ENCODE measurements at regions not wholly inside any gene's neighbourhood (a gene's known extent, or its start where the extent isn't known, plus 50 kb on each side); places are given as distances from the start of the nearest gene placed in this dataset.

- DNase-seq, result peak; percentile 8
- in situ Hi-C loops (cut with HindIII; ENCODE audit: low pct_ligation_motif_present, low pct_unique_long_range_greater_than_20kb, low sequenced_read_pairs), result no loop called here
Observed at GRCh38 chr20:56171087-56172012, 77.2 kb upstream of the MC3R start.

- in situ Hi-C loops (cut with HindIII; ENCODE audit: low pct_ligation_motif_present, low pct_unique_long_range_greater_than_20kb, low sequenced_read_pairs), result no loop called here
- DNase-seq, result no peak
Observed at GRCh38 chr20:56173438-56173837, 75.1 kb upstream of the MC3R start.

- in situ Hi-C loops (cut with HindIII; ENCODE audit: low pct_ligation_motif_present, low pct_unique_long_range_greater_than_20kb, low sequenced_read_pairs), result no loop called here
Observed at GRCh38 chr20:56174416-56174815, 74.1 kb upstream of the MC3R start.

GRCh38 chr20:56175884-56176283, 72.6 kb upstream of the MC3R start:
- DNase-seq, result no peak
- in situ Hi-C loops (cut with HindIII; ENCODE audit: low pct_ligation_motif_present, low pct_unique_long_range_greater_than_20kb, low sequenced_read_pairs), result no loop called here

More at GRCh38 chr20:56174416-56174815, 74.1 kb upstream of the MC3R start:
- no peak for DNase-seq

- in situ Hi-C loops (cut with HindIII; ENCODE audit: low pct_ligation_motif_present, low pct_unique_long_range_greater_than_20kb, low sequenced_read_pairs), result no loop called here
Observed at GRCh38 chr20:56178219-56178618, 70.3 kb upstream of the MC3R start.

GRCh38 chr20:56179051-56179450, 69.5 kb upstream of the MC3R start:
- in situ Hi-C loops (cut with HindIII; ENCODE audit: low pct_ligation_motif_present, low pct_unique_long_range_greater_than_20kb, low sequenced_read_pairs), result no loop called here
- no peak for DNase-seq

More at GRCh38 chr20:56178219-56178618, 70.3 kb upstream of the MC3R start:
- no peak for DNase-seq

GRCh38 chr20:56181583-56181982, 66.9 kb upstream of the MC3R start:
- in situ Hi-C loops (cut with HindIII; ENCODE audit: low pct_ligation_motif_present, low pct_unique_long_range_greater_than_20kb, low sequenced_read_pairs), result no loop called here
- DNase-seq, result no peak

GRCh38 chr20:56187534-56188165, 60.9 kb upstream of the MC3R start:
- in situ Hi-C loops (cut with HindIII; ENCODE audit: low pct_ligation_motif_present, low pct_unique_long_range_greater_than_20kb, low sequenced_read_pairs), result no loop called here
- DNase-seq, result no peak

- no peak for DNase-seq
- in situ Hi-C loops (cut with HindIII; ENCODE audit: low pct_ligation_motif_present, low pct_unique_long_range_greater_than_20kb, low sequenced_read_pairs), result no loop called here
Observed at GRCh38 chr20:56194042-56194441, 54.5 kb upstream of the MC3R start.

- in situ Hi-C loops (cut with HindIII; ENCODE audit: low pct_ligation_motif_present, low pct_unique_long_range_greater_than_20kb, low sequenced_read_pairs), result no loop called here
- no peak for DNase-seq
Observed at GRCh38 chr20:56195946-56196345, 52.6 kb upstream of the MC3R start.

Data from ACHN (cell line).